HG02981 (cell line): ENCODE measurements at regions not wholly inside any gene's neighbourhood (a gene's known extent, or its start where the extent isn't known, plus 50 kb on each side); places are given as distances from the start of the nearest gene placed in this dataset.

Source experiments
- ATAC-seq: cut with Tn5 transposase; IDR thresholded peaks from one replicate; pipeline ENCODE4 v1.9.1; 2021; ENCODE audit warnings: mild to moderate bottlenecking, moderate library complexity; ENCODE audit not compliant: unreplicated experiment

DNA sequence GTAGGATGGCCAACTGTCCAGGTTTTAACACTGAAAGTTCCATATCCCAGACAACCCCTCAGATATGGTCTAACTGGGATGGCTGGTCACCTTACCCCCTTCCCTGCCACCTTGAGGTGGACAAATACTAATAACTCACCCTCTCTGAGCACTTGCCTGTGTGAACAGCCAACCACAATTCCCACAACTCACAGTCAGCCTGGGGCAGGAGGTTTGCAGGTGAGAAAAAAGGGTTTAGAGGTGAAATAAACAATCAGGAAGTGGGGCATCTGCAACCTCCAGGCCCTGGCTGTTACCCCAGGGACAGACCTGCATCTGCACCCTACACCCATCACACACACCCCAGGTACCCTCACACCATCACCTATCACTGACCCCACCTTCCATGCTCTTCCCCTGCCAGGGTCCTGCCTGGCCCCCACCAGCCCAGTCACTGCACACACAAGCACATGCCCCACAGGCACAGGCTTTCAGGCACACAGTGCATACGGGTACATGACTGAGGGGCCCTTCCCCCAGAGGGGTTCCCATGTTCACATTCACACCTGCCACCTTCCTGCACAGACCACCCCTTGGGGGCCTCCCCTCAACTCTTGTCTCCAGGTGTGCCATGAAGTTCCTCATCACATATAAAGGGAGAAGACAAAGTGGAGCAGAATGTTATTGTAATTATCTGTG is 679.5 kb downstream of the MATN1 start:
- no peak for ATAC-seq

DNA sequence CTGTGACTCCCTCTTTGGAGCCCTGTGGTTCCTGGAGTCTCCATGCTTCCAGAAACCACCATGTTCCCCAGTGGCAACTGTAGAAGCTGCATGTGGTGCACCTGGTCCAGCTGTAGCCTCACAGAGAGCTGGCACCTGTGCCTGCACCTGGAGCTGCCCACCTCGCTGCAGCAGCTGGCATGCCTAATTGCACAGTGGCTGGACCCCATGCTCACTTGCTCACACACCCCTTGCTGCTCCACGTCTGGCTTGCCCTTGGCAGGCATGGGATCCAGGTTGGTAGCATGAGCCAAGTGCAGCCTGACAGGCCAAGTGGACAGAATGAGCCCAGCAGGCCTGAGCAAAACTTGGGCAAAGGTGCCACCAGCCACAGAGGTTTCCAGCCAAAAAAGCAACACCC is 680.1 kb downstream of the MATN1 start:
- no peak for ATAC-seq

DNA sequence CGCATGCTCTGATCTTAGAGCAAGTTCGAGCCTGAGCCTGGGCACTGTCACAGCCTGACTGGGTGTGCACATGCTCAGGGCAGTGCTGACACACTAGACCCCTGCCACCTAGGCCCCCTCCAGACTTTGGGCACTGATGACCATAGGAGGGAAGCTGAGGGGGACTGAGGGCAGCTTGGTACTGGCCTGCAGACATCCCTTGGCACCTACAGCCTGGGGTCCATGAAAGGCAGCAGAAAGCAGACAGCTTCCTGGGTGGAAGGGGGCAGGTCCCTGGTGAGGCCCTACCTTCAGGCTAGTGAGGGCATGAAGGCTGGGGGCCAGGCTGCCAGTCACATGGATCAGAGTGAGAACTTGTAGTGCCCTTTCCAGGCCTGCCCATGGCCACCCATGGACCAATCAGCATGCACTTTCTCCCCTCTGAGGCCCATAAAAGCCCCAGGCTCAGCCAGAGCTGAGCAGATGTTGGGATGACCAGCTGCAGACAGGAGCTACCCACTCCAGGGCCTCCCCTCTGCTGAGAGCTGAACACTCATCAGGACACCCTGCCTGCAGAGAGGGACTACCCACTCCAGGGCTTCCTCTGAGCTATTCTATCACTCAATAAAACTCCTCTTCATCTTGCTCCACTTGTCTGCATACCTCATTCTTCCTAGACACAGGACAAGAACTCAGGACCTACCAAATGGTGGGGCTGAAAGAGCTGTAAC is 680.8 kb downstream of the MATN1 start:
- ATAC-seq = no peak

DNA sequence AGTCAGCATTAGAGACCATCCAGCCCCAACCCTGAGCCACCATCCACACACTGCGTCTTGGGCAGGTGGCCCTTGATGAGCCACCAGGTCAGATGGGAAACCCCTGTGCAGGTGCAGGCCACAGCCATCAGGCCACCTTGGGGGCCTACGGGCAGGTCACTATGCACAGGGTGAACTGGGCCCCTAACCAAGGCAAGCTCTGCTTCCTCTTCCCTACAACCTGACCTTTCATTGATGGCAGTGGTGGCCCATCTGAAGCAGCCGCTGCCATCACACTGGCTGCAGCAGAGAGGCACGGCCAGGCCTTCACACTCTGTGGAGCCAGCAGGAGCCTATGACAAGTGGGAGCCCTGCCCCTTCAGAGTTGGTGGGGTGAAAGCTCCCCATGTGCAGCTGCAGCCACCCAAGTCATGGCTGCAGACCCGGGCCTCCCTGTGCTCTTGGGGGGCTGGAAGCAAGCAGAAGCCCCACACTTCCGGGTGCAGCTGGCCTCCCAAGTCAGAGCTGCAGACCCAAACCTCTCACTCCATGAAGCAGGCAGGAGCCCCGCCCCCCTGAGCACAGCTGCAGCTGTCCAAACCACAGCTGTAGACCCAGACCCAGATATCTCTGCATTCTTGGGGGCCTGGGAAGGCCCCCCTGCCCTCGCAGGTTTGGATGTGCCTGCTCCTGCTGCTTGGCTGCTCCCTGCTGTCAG is 681.5 kb downstream of the MATN1 start:
- no peak for ATAC-seq

DNA sequence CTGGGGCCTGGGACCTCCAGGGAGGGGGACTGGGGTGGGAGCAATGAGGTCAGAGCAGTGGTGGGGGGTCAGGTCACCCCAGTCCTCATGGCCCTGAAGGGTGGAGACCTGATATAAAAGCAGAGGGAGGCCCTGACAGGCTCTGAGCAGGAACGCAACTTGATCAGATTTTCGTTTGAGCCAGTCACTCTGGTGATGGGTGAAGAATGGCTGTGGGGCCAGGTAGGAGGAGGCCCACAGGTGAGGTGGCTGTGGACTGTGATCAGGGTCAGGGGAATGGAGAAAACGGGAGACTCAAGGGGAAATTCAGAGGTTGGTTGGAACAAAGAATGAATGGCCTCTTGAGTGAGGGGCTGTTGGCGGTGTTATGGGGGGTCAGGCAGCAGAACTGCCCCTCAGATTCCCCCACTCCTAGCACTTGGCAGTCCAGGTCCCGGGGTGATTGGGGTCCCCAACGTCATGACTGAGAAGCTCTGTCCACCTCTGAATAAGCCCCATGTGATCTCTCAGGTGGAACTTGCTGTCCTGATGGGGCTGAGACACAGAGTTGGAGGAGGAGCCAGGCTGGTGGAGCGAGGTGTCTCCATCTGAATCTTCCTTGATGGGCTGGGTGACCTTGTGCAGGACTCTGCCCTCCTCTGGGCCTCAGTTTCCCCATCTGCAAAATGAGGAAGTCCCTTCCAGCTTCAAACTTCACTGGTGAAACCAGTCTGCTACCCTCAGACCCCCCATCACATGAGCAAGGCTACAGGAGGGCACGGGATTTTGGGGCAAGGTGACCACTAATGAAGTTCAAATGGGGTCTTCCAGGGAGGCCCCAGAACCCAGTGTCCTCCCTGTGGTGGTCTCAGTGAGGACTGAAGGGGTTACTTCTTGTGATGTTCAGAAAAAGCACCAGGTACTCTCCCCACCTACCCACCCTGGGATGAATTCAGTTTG is 683.0 kb downstream of the MATN1 start:
- ATAC-seq = no peak

DNA sequence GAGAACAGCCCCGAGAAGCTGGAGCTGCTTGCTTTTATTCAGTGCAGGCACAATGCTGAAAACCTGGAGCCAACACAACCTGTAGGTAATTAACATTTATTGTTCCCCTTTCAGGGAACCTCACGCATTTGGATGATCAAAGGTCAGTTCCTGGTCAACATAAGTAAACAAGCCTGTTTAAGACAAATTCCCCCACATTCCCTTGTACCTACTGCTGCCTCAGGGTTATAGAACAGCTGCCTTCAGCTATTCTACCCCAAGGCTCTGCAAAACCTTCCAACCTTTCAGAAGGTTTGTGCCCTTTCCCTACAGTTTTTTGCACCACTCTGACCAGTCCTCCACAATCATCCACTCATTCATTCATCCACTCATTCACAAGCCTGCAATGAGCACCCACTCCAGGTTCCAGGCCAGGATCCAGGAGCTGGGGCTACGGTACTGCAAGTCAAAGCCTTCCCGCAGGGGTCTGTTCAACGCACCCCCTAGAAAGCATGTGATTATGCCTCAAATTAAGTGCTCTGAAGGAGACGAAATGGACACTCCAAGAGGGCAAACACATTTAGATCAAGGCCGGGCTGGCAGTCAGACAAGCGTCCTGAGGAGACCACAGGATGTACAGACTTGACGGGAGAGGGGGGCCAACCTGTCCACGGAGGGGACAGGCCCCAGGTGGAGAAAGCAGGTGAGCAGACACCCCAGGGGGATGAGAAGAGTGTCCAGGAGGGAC is 683.9 kb downstream of the MATN1 start:
- no peak for ATAC-seq

DNA sequence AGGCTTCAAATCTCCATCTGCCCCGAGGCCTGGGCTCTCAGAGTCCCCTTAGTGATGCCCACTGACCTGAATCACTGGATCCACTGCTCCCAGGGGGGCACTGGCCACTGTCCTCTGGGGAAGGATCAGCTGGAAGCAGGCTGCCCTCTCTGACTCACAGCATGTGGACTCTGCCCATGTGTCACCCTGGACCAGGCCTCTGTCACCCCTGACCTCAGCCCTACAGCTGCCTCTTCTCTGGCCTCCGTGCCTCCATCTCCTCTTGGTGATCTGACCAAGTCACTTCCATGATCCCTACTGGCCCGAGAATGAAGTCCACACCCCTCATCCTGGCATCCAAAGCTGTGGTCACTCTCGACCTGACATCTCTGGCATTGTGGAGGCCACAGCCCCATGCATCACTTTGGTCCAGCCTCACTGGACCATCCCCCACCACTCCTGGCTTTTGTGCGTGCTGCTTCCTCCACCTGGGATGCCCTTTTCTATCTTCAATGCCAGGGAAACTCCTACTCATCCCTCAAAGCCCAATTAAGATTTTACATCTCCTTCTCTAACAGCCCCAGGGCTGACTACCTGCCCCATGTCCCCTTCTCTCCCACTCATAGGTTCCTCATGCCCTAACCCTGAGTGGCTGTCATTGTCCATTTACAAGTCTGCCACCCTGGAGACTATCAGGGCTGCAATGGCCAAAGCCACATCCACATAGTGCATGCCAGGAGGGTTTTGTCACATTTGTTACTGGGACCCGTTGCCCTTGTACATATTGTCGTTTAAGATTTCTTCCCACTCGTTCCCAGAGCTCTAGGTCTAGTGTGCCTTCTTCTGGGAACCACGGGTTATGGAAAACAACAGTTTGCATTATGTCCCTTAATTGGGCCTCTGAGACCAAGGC is 685.0 kb downstream of the MATN1 start:
- no peak for ATAC-seq

DNA sequence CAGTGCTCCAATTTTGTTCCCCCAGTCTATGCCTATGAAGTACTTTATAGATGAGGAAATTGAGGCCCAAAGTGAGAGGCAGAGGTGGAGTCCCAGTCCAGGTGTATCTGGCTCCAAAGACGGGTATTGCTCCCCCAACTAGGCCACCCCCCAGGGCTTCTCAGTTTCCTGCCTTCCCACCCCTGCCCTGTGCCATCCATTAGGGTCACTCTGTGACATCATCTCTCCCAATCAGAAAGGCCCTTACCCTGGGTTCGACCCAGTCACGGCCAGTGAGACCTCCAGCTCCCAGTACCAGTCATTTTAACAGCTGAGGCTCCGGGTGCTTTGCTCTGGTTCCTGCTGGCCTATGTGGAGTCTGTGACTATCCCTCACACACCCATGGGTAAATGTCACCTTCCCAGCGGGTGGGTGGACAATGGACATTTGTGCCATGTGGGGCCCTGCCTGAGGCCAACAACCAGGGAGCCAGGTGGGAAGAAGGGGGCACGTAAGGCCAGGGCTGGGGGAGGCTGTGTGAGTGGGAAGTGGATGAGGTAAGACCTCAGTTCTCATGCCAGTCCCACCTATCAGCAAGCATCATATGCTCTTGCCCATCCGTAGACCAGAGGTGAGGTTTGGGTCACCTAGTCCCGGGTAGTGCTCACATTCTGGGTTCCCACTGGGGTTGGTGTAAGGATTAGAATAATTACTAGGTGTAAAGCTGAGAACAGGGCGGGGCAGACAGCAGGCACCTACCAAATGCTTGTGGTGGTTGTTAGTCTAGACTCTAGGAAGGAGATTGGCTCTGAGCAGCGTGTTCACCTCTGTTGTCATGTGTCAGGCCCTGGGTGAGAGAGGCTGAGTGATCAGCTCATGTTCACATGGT is 685.9 kb downstream of the MATN1 start:
- ATAC-seq = no peak

DNA sequence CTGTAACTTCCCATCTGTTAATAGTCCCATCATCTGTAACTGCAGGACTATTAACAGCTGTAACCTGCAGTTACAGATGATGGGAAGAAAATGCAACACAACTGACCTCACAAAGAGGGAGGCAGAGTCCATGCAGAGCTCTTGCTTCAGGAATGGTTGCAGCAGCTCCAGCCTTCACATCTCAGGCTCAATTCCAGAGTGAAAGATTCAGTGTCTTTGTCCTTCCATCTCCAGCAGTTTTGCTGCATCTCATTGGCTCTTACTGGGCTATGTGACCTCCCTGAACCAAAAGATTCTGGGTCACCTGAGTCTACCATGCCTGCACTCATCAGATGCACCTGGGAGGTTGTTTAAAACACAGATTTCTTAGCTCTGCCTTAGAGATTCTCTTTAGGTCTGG is 686.7 kb downstream of the MATN1 start:
- no peak for ATAC-seq

DNA sequence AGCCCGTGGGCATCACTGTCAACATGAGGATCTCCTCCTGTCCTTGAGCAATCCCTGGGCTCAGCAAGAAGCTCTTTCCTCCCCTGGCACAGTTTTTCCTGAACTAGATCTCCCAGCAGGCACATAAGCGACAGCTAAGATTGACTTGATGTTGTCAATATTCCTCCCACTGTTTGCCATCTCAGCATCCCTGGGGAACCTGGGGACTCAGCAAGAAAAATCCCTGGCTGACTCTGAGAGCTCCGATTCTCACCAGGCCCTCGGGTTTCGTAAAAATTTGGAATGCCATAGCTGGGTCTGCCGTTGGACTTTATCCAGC is 687.2 kb downstream of the MATN1 start:
- no peak for ATAC-seq

DNA sequence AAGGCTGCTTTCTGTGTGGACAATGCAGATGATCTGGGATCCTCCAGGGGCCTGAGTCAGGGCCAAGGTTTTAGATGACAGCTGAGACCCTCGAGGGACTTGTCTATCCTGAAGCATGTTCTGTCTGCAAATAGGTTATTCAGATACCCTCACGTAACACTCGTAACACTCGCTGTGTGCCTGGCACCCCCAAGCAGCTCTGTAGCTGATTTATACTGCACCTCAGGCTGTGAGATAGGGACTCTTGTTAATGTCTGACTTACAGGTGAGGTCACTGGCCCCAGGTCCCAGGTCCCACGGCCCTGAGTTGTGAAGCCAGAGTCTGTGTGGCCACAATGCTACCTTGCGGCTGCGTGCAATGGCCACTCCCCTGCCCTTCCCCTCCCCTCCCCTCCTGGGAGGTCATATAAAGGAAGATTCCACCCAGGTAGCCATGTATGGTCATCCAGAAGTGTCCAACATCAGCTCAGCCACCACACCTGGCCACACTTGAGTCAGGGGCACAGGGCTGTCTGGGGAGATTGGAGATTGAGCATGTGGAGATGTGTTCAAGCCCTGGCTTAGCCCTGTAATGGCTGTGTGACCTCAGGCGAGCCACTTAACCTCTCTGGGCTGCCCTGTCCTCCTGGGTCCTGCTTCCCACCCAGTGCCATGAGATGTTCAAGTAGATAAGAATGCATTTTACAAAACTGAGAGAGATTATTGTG is 687.7 kb downstream of the MATN1 start:
- no peak for ATAC-seq

DNA sequence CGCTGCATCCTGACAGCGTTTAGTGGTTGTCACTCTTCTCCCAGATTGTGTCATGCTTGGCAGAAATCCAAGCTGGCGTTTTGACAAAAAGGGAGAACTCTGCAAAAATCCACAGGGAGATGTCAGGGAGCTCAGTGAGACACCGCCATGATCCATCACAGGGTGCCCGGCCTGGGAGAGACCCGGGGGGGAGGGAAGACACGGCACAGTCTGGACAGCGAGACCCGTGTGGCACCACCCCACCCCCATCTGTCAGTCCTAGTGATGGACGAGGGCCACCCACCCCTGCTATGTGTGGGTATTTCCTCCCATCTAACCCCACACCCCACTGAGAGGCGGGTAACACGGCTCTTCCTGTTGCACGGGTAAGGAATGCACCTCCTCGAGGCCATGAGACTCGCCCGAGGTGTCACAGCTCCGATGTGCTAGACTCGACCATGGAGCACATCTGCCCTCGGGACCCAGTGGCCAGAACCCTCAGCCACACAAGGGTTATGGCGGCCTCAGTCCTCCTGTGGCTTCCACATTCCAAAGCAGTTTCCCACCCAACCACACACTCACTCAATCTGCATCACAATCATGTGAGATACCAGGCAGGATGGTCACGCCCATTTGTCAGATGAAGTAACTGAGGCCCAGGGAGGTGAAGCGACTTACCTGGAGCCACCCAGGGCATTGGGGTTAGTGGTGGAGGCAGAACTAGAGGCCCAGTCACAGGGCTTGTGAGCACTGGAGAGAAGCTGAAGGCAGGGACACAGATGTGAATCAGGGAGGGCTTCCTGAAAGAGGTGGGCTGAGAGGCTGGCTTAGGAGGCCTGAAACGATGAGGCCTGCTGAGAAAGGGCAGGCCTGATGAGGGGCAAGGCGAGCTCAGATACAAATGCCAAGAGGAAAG is 688.5 kb downstream of the MATN1 start:
- no peak for ATAC-seq

DNA sequence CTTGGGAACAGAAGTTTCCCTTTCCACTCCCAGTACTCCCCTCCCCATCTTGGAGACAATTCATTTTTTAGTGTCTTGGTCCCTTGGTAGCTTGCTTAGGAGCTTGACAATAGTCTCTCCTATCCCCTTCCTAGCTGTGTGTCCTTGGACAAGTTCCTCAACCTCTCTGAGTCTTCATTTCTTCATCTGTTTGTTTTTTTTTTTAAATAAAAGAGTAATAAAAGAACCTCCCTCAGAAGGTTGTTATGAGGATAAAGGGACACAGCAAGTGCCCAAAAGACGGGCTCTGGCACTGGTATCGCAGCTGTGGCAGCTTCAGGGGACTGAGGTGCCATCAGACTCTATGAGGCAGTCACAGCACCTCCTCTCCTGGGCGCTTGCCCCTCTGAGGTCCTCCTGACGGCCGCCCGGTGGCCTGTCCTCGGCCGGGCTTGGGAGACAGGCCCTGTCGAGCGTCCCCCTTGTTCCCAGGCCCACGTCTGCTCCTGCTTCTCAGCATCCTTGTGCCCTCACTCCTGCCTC is 689.2 kb downstream of the MATN1 start:
- ATAC-seq = no peak

DNA sequence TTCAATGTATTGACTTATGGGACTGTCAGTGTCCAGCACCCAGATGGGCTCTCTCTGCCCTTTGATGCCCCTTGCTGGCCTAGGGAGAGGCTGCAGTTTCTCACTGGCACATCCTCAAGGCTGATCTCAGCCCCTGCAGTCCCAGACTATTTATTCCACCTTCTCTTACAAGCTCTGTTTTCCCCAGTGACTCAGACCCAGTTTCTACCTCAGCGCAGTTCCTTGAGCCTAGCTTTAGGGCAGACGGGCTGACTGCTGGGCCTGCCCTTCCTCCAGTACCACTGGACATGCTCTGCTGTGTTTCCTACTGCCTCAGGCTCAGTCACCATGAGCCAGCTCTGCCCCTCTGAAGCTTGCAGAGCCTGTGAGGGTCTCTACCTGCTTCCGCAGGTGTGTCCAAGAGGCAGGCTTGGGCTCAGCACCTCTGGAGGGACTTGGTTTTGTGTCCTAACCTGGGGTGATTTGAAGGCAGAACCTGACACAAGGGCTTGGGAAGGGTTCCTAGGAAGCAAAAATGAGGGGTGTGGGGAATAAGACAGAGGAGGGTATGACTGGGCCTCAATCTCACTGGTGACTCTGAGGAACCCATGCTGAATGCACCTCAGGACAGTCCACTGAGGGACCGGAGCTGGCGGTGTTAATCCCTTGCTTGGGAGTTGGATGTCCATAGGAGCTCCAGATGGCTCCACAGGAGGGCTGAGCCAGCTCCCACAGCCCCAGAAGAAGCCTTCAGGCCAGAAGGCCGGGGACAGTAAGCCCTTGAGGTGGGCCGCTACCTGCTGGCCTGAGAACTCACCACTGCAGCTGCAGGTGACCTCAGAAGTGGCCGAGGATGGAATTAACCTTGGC is 689.9 kb downstream of the MATN1 start:
- no peak for ATAC-seq

DNA sequence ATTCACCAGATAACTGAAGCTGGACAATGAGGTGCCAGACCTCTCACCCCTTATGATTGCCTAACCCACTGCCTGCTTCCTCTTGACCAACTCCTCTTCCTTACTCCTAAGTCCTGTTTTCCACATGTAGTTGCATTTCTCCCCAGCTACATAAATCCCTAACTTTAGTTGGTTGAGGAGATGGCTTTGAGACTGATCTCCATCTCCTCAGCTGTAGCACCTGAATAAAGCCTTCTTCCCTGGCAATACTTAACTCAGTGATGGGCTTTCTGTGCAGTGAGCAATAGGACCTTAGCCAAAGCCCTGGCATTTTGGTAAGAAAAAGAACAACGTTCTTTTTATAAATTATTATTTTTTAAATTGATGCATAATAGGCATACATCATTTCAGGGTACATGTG is 691.1 kb downstream of the MATN1 start:
- ATAC-seq = no peak

DNA sequence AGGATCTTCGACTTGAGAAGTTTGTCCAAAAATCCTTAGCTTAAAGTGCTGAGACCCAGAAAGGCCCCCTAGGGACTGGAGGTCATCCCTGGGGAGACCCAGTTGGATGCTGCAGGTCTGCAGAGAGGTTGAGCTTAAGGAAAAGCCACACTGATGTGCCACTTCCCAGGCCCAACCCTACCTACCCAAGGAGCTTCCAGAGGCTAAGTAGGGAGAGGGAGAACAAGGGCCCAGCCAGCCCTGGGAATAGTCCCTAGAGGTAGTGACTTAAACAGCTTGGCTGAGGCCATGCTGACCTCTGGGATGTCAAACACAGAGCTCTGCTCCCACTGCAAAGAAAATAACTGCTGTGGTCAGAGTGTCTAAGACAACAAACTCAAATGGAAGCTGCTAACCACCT is 693.7 kb downstream of the MATN1 start:
- ATAC-seq = no peak
